ENCODE measurements at regions not wholly inside any gene's neighbourhood (a gene's known extent, or its start where the extent isn't known, plus 50 kb on each side); places are given as distances from the start of the nearest gene placed in this dataset.

DNA sequence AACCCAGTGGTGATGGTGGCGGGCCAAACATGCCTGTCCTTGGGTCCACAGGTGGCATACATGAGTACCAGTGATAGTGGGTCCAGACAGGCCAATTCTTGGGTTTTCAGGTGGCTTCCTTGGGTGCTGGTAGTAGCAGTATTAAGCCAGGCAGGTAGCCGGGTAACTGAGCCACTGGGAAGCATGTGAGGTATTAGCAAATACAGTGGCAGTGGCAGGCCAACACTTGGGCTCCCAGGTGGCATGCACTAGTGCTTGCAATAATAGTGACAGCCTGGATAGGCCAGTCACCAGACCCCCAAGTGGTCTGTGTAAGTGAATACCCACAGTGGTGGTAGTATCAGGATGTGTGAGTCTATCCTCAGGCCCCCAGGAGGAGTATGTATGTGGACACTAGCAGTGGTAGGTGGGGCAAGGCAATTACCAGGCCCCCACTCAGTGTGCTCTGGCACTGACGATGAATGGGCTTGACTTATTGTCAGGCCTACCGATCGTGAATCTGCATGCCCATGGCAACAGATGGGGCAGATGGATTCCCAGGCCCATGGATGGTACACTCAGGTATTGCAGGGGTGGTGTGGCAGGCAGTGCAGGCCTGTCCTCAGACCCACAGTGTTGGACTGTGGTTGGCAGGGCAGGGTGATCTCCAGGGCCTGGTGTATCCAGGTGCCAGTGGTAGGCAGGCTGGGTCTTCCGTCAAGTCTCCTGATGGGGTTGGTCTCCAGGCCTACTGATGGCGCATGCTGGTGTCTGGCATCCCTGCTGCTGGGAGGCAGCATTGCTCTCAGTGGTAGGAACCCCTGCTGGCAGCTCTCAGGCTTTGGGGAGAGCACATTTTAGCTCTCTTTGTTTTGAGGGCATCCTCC is 840.7 kb downstream of the FAM181B start:
- no peak for TF ChIP-seq CTCF (IDR thresholded peaks at IDR 0.05)

GRCh38 chr11:81888391-81888790 is 845.3 kb downstream of the FAM181B start:
- TF ChIP-seq CTCF (IDR thresholded peaks at IDR 0.05), result no peak

- TF ChIP-seq CTCF (IDR thresholded peaks at IDR 0.05), result no peak
Measured at GRCh38 chr11:81887671-81888070, 846.0 kb downstream of the FAM181B start.

DNA sequence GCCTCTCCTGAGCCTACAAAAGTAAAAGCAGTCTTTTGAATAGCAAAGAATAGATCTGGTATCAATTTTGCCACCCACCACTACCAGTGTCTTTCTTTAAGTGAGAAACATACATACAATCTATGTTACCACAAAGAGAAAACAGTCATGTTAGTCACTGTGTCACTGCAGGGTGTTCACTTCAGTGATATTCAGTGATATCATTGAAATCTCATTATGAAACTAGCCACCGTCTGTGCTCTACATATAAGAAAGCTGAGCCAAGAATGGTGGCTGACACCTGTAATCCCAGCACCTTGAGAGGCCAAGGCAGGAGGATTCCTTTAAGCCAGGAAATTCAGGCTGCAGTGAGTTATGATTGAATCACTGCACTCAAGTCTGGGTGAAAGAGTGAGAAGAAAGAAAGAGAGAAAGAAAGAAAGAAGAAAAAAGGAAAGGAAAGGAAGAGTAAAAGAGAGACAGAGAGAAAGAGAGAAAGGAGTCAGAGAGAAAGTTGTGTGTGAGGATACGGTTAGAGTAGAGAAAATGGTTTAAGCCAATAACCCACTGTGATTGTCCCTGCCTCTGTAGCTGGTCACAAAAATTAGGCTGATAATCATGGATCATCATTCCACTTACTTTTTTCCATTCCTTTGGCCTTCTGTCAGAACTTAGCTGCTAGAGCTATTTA is 847.1 kb downstream of the FAM181B start:
- TF ChIP-seq CTCF (IDR thresholded peaks at IDR 0.05), result no peak

DNA sequence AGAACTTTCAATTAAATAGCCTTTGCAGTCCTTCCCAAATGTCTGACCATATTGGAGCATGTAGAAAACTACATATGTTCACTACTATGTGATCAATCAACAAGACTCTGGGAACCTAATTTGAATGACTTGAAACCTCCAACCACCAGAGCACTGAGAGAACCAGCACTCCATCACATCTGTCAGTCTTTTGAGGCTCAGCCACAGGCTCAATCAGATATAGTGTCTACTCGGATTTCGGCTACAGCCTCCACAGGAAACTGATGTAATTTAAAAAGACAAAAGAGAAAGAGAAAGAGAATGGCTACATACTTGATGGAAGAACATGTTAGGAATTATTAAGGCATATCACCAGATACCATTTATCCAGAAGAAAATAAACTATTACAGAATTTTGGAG is 859.0 kb downstream of the FAM181B start:
- TF ChIP-seq CTCF (IDR thresholded peaks at IDR 0.05), result no peak

GRCh38 chr11:81870815-81871214 is 862.8 kb downstream of the FAM181B start:
- TF ChIP-seq CTCF (IDR thresholded peaks at IDR 0.05), result no peak

DNA sequence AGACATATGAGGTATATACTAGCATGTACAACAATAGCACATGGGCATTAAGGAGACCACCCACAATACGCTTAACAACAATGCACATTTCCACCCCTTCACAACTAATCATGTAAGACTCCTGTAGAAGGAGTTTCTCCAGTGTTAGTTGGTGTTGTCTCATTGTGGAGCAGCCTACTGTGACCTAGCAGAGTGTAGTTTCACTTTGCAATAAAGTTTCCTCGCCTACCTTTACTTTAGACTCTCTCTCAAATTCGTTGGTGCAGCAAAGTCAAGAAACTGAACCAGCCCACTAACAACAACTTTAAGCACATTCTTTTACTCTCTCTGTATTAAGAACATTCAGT is 863.6 kb downstream of the FAM181B start:
- TF ChIP-seq CTCF (IDR thresholded peaks at IDR 0.05), result no peak
